DMS79 treated with DMSO at 0.1 percent for 48 hours (cell line): ENCODE measurements at regions not wholly inside any gene's neighbourhood (a gene's known extent, or its start where the extent isn't known, plus 50 kb on each side); places are given as distances from the start of the nearest gene placed in this dataset.
"Not testable (repeated sequence)": the region's sequence is repeated elsewhere in the genome, so short reads cannot be mapped to it uniquely, and the experiment has no call there.

Experiments
- DNase-seq: peaks from one replicate; lab custom pipeline; 2025; lab: John Stamatoyannopoulos, UW

GRCh38 chr6:144395826-144396225 lies 110.7 kb downstream of the UTRN start:
- DNase-seq, result no peak

GRCh38 chr6:144397141-144397540 lies 112.0 kb downstream of the UTRN start:
- no peak for DNase-seq

- DNase-seq, result no peak
Measured at GRCh38 chr6:144400321-144400720, 115.2 kb downstream of the UTRN start.

- no peak for DNase-seq
Measured at GRCh38 chr6:144401736-144402733, 116.9 kb downstream of the UTRN start.

- no peak for DNase-seq
Measured at GRCh38 chr6:144402750-144403149, 117.6 kb downstream of the UTRN start.

- no peak for DNase-seq
Measured at GRCh38 chr6:144405163-144405562, 120.0 kb downstream of the UTRN start.

- DNase-seq, result no peak
Measured at GRCh38 chr6:144406796-144407195, 121.7 kb downstream of the UTRN start.

- DNase-seq, result no peak
Measured at GRCh38 chr6:144408161-144408560, 123.0 kb downstream of the UTRN start.

- no peak for DNase-seq
Measured at GRCh38 chr6:144410059-144410458, 124.9 kb downstream of the UTRN start.

- not testable (repeated sequence) for DNase-seq
Measured at GRCh38 chr6:144410574-144410973, 125.4 kb downstream of the UTRN start.

GRCh38 chr6:144411531-144412165 lies 126.5 kb downstream of the UTRN start:
- no peak for DNase-seq

GRCh38 chr6:144413418-144413817 lies 128.3 kb downstream of the UTRN start:
- DNase-seq, result no peak

GRCh38 chr6:144415014-144415413 lies 129.9 kb downstream of the UTRN start:
- DNase-seq, result no peak

- DNase-seq, result no peak
Measured at GRCh38 chr6:144415835-144416237, 130.7 kb downstream of the UTRN start.

- no peak for DNase-seq
Measured at GRCh38 chr6:144416244-144416643, 131.1 kb downstream of the UTRN start.

- no peak for DNase-seq
Measured at GRCh38 chr6:144416773-144417172, 131.6 kb downstream of the UTRN start.

- DNase-seq, result no peak
Measured at GRCh38 chr6:144417681-144418080, 132.5 kb downstream of the UTRN start.

- DNase-seq, result no peak
Measured at GRCh38 chr6:144418959-144419545, 133.9 kb downstream of the UTRN start.

GRCh38 chr6:144423167-144423566 lies 138.0 kb downstream of the UTRN start:
- DNase-seq, result no peak

- no peak for DNase-seq
Measured at GRCh38 chr6:144429753-144430152, 144.6 kb downstream of the UTRN start.

GRCh38 chr6:144433446-144433845 lies 148.3 kb downstream of the UTRN start:
- DNase-seq, result not testable (repeated sequence)

GRCh38 chr6:144434308-144434990 lies 149.3 kb downstream of the UTRN start:
- DNase-seq, result no peak
